VCaP (cell line): ENCODE measurements at regions not wholly inside any gene's neighbourhood (a gene's known extent, or its start where the extent isn't known, plus 50 kb on each side); places are given as distances from the start of the nearest gene placed in this dataset.
A peak's percentile ranks its signal among the peaks of the same experiment; 100 is the strongest.

Experiments
- H3K27ac ChIP-seq: fragments of 450-650 bp; 2 replicates; pipeline ENCODE4 v1.5.1; 2017
- TF ChIP-seq, protein P1 (sequence below): fragments of 450-650 bp; conservative IDR thresholded peaks from 2 replicates; pipeline ENCODE4 v1.5.1; 2017; ENCODE audit warnings: mild to moderate bottlenecking, moderate library complexity

DNA sequence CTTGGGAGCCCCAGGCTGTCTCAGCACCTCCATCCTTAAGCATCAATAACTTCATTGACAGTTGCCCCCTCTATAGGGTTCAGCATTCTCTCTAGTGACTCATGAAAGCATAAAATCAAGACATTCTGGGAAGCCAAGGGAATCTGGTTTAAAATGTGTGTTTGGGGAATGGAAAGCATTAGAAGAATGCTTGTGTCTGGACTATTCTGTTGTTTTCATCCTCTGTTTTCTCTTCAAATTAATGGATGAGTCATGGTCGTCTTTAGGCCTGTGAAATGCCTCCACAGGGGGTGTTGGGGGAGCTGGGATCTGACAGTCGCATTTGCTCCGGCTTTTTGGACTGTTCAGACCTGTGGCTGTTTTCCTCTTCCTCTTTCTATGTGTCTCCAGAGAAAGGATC, 279.7 kb downstream of the CDC5L start:
- H3K27ac ChIP-seq = no peak overlapping the region; the same call in 1 of the 2 replicates
- TF ChIP-seq, protein P1, sequence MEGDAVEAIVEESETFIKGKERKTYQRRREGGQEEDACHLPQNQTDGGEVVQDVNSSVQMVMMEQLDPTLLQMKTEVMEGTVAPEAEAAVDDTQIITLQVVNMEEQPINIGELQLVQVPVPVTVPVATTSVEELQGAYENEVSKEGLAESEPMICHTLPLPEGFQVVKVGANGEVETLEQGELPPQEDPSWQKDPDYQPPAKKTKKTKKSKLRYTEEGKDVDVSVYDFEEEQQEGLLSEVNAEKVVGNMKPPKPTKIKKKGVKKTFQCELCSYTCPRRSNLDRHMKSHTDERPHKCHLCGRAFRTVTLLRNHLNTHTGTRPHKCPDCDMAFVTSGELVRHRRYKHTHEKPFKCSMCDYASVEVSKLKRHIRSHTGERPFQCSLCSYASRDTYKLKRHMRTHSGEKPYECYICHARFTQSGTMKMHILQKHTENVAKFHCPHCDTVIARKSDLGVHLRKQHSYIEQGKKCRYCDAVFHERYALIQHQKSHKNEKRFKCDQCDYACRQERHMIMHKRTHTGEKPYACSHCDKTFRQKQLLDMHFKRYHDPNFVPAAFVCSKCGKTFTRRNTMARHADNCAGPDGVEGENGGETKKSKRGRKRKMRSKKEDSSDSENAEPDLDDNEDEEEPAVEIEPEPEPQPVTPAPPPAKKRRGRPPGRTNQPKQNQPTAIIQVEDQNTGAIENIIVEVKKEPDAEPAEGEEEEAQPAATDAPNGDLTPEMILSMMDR = no peak

DNA sequence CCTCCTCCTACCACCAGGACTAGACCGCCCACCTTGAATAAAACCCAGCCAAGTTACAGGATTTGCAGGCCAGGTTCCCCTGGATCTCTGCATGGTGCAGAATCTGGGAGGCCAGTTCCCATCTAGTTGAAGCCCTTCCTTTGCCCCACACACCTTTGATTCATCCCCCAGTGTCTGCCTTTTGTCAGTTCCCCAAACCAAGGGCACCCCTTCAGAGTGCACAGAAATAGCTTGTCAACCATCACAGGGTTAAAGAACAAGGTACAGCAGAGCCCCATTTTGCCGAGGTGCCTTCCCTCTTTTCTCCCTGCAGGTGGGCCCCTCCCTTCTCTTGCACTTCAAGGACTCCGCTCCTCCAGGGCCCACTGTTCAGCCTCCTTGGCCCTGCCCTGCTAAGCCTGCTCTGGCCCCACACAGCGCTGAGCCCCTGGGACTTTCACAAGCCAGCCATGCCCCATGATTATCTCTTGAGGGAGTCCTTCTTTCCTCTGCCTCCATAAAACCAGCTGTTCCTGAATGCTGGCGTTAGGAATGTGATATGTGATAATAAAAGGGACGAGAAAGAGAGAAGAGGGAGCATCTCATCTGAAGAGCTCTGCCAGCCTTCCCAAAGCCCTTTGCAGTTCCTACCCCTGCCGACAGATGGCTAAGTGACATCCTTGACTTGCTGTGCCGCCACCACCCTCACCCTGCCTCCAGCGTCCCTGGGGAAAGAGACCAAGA, 280.3 kb downstream of the CDC5L start:
- H3K27ac ChIP-seq = peak overlapping the region; percentile 64
- TF ChIP-seq, protein P1 = no peak

DNA sequence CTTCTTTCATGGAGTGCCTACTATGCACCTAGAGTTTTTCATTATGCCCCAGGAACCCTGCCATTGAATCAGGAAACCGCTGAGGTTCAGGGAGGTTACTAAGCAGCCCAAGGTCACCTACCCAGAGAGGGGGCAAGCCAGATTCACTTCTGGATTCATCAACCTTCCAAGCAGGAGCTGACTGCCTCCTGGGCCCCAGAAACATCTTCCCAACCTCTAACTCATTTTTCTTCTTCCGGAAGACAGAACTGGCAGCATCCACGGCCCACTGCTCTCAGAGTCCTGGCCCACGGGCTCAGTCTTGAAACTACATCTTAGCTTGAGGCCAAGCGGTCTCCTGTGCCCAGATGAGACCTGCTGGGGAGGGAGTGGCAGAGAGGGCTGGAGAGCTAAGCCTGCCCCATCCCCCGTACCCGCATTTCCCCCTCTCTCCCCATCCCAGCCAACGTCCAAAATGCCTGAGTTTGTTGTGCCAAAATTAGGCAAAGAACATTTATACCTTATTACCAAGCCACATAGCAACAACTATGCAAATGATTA, 281.0 kb downstream of the CDC5L start:
- TF ChIP-seq, protein P1 = no peak
- peak overlapping the region; percentile 64 for H3K27ac ChIP-seq

DNA sequence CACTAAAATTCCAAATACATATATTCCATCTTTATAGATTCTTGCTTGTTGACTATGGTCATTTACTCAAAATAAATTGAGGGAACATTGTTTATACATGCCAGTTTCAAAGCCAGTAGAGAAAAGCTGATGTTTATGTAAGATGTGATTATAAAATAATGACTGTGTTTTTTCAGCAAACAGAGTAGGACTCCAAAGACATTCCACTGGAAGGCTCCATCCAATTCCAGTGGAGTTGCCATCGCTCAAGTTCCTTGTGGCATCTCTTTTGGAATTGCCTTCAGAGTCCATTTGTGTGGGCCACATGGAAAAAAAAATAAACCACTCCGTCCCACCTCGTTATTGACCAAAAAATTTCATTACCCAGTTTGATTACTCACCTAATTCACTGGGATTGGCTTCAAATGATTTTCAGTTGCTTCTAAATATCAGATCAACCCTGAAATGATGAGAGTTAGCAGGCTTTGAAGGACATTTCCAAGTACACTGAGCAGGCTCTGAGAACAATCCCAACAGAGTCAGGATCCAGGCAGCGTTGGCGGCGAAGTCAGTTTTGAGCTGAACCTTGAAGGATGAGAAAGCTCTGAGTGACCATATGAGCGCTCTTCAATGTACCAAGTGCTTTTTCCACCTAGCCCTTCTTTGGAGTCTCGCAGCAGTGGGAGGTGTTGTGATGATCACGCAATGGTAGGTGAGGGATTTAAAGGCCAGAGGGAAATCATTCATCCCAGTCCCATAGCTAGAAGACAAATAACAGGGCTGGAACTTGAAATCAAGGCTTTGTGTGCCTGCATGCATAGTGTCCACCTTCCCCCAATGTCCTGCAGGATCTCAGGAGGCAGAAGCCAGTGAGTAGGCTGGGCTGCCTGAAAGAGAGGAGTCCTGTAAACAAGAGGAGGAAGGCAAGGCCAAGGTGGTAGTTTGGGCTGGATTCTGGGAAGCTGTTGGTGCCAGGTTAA, 281.7 kb downstream of the CDC5L start:
- TF ChIP-seq, protein P1 = no peak
- H3K27ac ChIP-seq = peak overlapping the region; percentile 64

DNA sequence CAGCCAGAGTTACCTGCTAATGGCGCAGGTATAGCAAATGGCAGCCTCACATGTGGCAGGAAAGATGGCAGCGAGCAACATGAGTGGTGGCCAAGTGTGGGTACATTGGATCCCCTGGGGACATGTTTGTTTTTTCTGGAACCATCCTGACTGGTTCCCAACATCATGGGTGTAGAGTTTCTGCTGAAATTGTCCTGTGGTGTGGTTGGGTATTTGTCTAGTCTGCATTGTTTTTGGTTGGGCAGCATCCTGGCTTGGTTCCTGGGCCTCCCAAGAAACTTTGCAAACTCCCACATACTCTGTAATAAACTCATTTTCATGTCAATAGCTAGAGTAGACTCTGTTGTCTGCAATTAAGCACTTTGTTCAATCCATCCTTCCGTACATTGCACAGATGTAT, 282.6 kb downstream of the CDC5L start:
- H3K27ac ChIP-seq = peak overlapping the region; percentile 64; the same call in 1 of the 2 replicates
- TF ChIP-seq, protein P1 = no peak

- TF ChIP-seq, protein P1 = no peak
- H3K27ac ChIP-seq = no peak overlapping the region
These were observed 283.8 kb downstream of the CDC5L start for GRCh38 chr6:44671333-44671732.

DNA sequence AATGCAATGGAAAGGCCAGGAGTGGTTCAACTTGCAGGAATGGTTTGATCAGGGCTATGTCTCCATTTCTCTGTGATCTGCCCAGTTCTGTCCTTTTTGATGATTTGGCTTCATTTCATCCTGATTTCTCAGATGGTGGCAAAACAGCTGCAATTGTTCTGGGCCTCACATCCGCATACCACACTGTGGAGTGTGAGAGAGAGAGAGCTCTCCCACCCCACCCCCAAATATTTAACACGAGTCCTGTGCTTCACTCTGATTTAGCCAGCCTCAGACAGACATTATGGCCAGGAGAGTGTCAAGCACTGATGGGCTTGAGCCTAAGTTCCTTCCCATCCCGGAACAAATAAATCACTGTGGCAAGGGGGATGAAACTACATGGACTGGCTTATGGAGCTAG, 284.6 kb downstream of the CDC5L start:
- TF ChIP-seq, protein P1 = no peak
- no peak overlapping the region for H3K27ac ChIP-seq
